GM12878 (cell line): ENCODE measurements at regions not wholly inside any gene's neighbourhood (a gene's known extent, or its start where the extent isn't known, plus 50 kb on each side); places are given as distances from the start of the nearest gene placed in this dataset.

Experiments used
- ATAC-seq: fragments of 200-7000 bp; cut with Tn5 transposase; 3 replicates; pipeline ENCODE4 v1.9.1; 2020; ENCODE audit warnings: mild to moderate bottlenecking, moderate library complexity
- BruUV-seq: library from RNA; stranded (reverse); fragments of 400-500 nt; replicated peaks from 2 replicates; lab custom pipeline; 2021; lab: Mats Ljungman, UMichigan
- CTCF ChIA-PET: fragments of 300-600 bp; sonication (Branson Sonifier 250); formaldehyde crosslinking; extraction: SDS; loops from one replicate; lab custom pipeline; 2021; ENCODE audit warnings: inconsistent platforms; lab: Yijun Ruan, JAX
- POLR2A ChIA-PET: fragments of 350-600 bp; formaldehyde crosslinking; extraction: SDS; loops from one replicate; lab custom pipeline; 2021; ENCODE audit warnings: inconsistent platforms; lab: Charles Lee
- RAD21 ChIA-PET: fragments of 300-600 bp; sonication (Branson Sonifier 250); formaldehyde crosslinking; loops from one replicate; lab custom pipeline; 2023; ENCODE audit warnings: antibody characterized with exemption; ENCODE audit not compliant: unreplicated experiment; lab: Charles Lee
- SMC1A ChIA-PET: fragments of 300-600 bp; sonication (Branson Sonifier 250); formaldehyde crosslinking; loops from one replicate; lab custom pipeline; 2023; ENCODE audit not compliant: unreplicated experiment, uncharacterized antibody; lab: Charles Lee
- DNase-seq: peaks from one replicate; pipeline ENCODE4 v3.0.0-alpha.2; 2011; ENCODE audit warnings: low read depth, low spot score
- FAIRE-seq: peaks from 3 replicates; lab custom pipeline; 2011; peaks lifted over from hg19 to GRCh38; lab: Jason Lieb, UNC
- H2AFZ ChIP-seq: 2 replicates; pipeline ENCODE4 v1.6.0; 2011; ENCODE audit warnings: low read depth, low read length, control low read depth; ENCODE audit not compliant: control insufficient read depth
- H3K27ac ChIP-seq: 2 replicates; pipeline ENCODE4 v1.5.1; 2011; ENCODE audit warnings: control low read depth; ENCODE audit not compliant: control insufficient read depth, insufficient read depth
- H3K27me3 ChIP-seq, 2 experiments: replicated peaks in 1 of 2; 2 replicates each; pipeline versions ENCODE4 v1.6.0 to v1.6.1; 2011; ENCODE audit warnings: low read length in 1 of 2; ENCODE audit not compliant: control insufficient read depth in 2 of 2, insufficient read depth in 2 of 2
- H3K36me3 ChIP-seq, 2 experiments: 2 replicates each; pipeline ENCODE4 v1.5.1; 2011; ENCODE audit warnings: low read length in 1 of 2; ENCODE audit not compliant: control insufficient read depth in 2 of 2, insufficient read depth in 2 of 2
- H3K4me1 ChIP-seq: 2 replicates; pipeline ENCODE4 v1.6.1; 2011; ENCODE audit warnings: mild to moderate bottlenecking, low read length, moderate library complexity, mixed read lengths; ENCODE audit not compliant: control insufficient read depth, insufficient read depth
- H3K4me2 ChIP-seq: 2 replicates; pipeline ENCODE4 v1.6.0; 2011; ENCODE audit warnings: control low read depth; ENCODE audit not compliant: control insufficient read depth, insufficient read depth
- H3K4me3 ChIP-seq: fragments of 200-600 bp; sonication (generic); 2 replicates; pipeline ENCODE4 v1.5.1; 2016
- H3K79me2 ChIP-seq: 2 replicates; pipeline ENCODE4 v1.6.0; 2011; ENCODE audit warnings: low read length; ENCODE audit not compliant: control insufficient read depth, insufficient read depth
- H3K9ac ChIP-seq: 2 replicates; pipeline ENCODE4 v1.8.0; 2011; ENCODE audit warnings: low read length, control low read depth, mixed read lengths; ENCODE audit not compliant: control insufficient read depth, insufficient read depth
- H3K9me3 ChIP-seq: replicated peaks from 3 replicates; pipeline ENCODE4 v1.5.1; 2011; ENCODE audit warnings: mild to moderate bottlenecking, low read length; ENCODE audit not compliant: control insufficient read depth, insufficient read depth
- H4K20me1 ChIP-seq: 2 replicates; pipeline ENCODE4 v1.6.0; 2011; ENCODE audit not compliant: control insufficient read depth, insufficient read depth
- ATF7 ChIP-seq: fragments of 450-650 bp; IDR thresholded peaks from 2 replicates; pipeline ENCODE4 v1.6.1; 2016; ENCODE audit warnings: low read depth, mild to moderate bottlenecking
- BCL11A ChIP-seq: IDR thresholded peaks from 2 replicates; pipeline ENCODE4 v1.6.1; 2011; ENCODE audit warnings: low read depth, low read length
- CHD2 ChIP-seq: IDR thresholded peaks from 2 replicates; pipeline ENCODE4 v1.6.1; 2011; ENCODE audit warnings: low read depth, low read length, improper control_type of control experiment, borderline replicate concordance
- PAX5 ChIP-seq: IDR thresholded peaks from 2 replicates; pipeline ENCODE4 v1.6.1; 2011; ENCODE audit warnings: low read depth, low read length, borderline replicate concordance
- RAD51 ChIP-seq: fragments of 450-650 bp; IDR thresholded peaks from 2 replicates; pipeline ENCODE4 v1.6.1; 2016; ENCODE audit warnings: moderate library complexity, mild to moderate bottlenecking, inconsistent platforms
- RB1 ChIP-seq: fragments of 450-650 bp; formaldehyde crosslinking; IDR thresholded peaks from 2 replicates; pipeline ENCODE4 v1.6.1; 2017; ENCODE audit warnings: mild to moderate bottlenecking, borderline replicate concordance
- STAT3 ChIP-seq: IDR thresholded peaks from 2 replicates; pipeline ENCODE4 v1.6.1; 2011; ENCODE audit warnings: low read depth, low read length, improper control_type of control experiment
- ZNF207 ChIP-seq: fragments of 450-650 bp; IDR thresholded peaks from 2 replicates; pipeline ENCODE4 v1.6.1; 2014; ENCODE audit warnings: antibody characterized with exemption, mild to moderate bottlenecking, borderline replicate concordance
- ZNF687 ChIP-seq: fragments of 450-650 bp; IDR thresholded peaks from 2 replicates; pipeline ENCODE4 v1.6.1; 2017; ENCODE audit warnings: mild to moderate bottlenecking, moderate library complexity
- WGBS: methylation state at CpG from one replicate; pipeline ENCODE4 v1.1.6; 2016; ENCODE audit warnings: low lambda C conversion rate; ENCODE audit not compliant: insufficient replicate concordance, insufficient coverage; ENCODE audit errors: missing lambda C conversion rate; 5-methylcytosine and 5-hydroxymethylcytosine counted together
- in situ Hi-C: fragments of 300-500 bp; cut with MboI; formaldehyde crosslinking; loops from 9 replicates; pipeline ENCODE4 v1.14.3; 2018; ENCODE audit warnings: mixed read lengths
- intact Hi-C: fragments of 100-400 bp; cut with micrococcal nuclease; formaldehyde crosslinking; loops from one replicate; pipeline ENCODE4 v1.14.2; 2022; ENCODE audit not compliant: unreplicated experiment
- TF ChIP-seq, protein P1 (sequence below): IDR thresholded peaks from 2 replicates; pipeline ENCODE4 v1.6.1; 2011; ENCODE audit warnings: low read depth, low read length, improper control_type of control experiment, borderline replicate concordance

GRCh38 chr17:74116087-74116717 is 87.3 kb upstream of the RPL38 start (continued):
- TF ChIP-seq BCL11A = no peak
- TF ChIP-seq ATF7 = no peak

DNA sequence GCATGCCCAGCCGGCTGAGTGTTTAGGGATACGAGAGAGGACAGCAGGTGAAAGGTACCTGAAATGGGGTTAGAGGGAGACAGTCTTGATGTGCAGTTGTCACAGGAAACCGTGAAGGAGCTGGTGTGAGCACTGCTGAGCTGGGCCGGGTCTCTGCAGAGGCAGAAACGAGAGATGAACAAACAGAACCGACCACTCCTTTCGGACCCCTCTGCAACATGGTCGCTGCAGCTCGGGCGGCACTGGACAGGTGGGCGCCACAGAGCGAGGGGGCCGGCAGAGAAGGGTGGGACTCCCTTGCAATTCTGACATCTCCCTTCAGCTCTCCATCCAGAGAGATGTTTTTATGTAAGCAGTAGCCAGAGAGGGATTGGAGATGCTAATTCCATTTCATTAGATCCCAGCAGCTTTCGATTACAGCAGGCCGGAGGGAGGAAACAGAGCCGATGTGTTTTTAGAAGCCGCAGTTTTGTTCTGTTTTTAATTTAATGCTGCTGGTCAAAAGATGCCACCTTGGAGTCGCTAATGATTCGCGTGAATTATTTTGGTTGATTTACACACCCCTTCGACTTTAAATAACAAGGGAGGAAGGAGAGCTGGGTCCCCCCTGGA is 86.3 kb upstream of the RPL38 start:
- no peak for ATAC-seq
- POLR2A ChIA-PET = no interaction called here
- no TSS peak for BruUV-seq
- H2AFZ ChIP-seq = no peak overlapping the region
- TF ChIP-seq, protein P1, sequence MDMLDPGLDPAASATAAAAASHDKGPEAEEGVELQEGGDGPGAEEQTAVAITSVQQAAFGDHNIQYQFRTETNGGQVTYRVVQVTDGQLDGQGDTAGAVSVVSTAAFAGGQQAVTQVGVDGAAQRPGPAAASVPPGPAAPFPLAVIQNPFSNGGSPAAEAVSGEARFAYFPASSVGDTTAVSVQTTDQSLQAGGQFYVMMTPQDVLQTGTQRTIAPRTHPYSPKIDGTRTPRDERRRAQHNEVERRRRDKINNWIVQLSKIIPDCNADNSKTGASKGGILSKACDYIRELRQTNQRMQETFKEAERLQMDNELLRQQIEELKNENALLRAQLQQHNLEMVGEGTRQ = no peak
- TF ChIP-seq RB1 = no peak
- no peak for TF ChIP-seq PAX5
- no peak for TF ChIP-seq STAT3
- TF ChIP-seq ZNF687 = no peak
- TF ChIP-seq RAD51 = no peak
- TF ChIP-seq CHD2 = no peak
- no peak for TF ChIP-seq ZNF207
- no peaks in the 10 kb centered on the region for H3K79me2 ChIP-seq
- intact Hi-C loops (no loop called here), in situ Hi-C loops (no loop called here)
- no peak overlapping the region for H3K4me3 ChIP-seq
- no peaks in the 10 kb centered on the region for H3K9me3 ChIP-seq
- no peak for FAIRE-seq
- H3K4me1 ChIP-seq = no peaks in the 10 kb centered on the region
- H3K9ac ChIP-seq = no peak overlapping the region
- SMC1A ChIA-PET = interaction anchor here (0.5 kb wide), 1 partner anchor 22 kb away, joined by 3 read pairs; no protein-coding TSS in a partner anchor
- WGBS = 44% methylated on average over 21 of the region's 21 CpGs
- no peak overlapping the region for H3K4me2 ChIP-seq
- CTCF ChIA-PET = interaction anchor here (1.0 kb wide), 1 partner anchor 586 kb away, joined by 3 read pairs; no protein-coding TSS in a partner anchor
- H3K27ac ChIP-seq = no peak overlapping the region
- no peak for DNase-seq
- no peaks in the 10 kb centered on the region; a peak in 1 of 4 replicates for H3K27me3 ChIP-seq
- no peaks in the 10 kb centered on the region for H4K20me1 ChIP-seq
- RAD21 ChIA-PET = no interaction called here
- no peaks in the 10 kb centered on the region for H3K36me3 ChIP-seq
